Inflammatory macrophage (primary cell): ENCODE measurements at regions not wholly inside any gene's neighbourhood (a gene's known extent, or its start where the extent isn't known, plus 50 kb on each side); places are given as distances from the start of the nearest gene placed in this dataset.
"Not testable (repeated sequence)": the region's sequence is repeated elsewhere in the genome, so short reads cannot be mapped to it uniquely, and the experiment has no call there.

Experiments
- DNase-seq, 2 donors: peaks; one replicate each; pipeline ENCODE4 v3.0.0-alpha.2; 2020 to 2022

DNA sequence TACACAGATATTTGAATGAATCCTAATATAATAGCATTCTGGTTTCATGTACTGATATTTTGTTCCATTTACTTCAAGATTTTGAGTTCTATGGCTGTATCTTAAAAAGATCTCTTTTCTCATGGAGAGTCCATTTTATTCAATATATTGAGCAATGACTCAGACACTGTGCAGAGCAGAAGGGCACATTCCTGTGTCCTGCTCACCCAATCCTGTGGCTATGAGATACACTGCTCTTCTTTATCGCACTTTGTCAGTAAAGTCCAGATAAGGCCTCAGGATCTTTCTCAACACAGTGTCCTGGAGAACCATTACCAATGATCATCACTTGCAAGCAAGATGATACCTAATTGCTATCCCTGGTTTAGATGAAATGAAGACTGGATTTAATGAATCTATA is 155.0 kb downstream of the CYSLTR2 start:
- DNase-seq, result no peak

- DNase-seq, result no peak
These were observed 156.3 kb downstream of the CYSLTR2 start for GRCh38 chr13:48810013-48810412.

GRCh38 chr13:48813518-48813917 is 159.8 kb downstream of the CYSLTR2 start:
- DNase-seq, result no peak

DNA sequence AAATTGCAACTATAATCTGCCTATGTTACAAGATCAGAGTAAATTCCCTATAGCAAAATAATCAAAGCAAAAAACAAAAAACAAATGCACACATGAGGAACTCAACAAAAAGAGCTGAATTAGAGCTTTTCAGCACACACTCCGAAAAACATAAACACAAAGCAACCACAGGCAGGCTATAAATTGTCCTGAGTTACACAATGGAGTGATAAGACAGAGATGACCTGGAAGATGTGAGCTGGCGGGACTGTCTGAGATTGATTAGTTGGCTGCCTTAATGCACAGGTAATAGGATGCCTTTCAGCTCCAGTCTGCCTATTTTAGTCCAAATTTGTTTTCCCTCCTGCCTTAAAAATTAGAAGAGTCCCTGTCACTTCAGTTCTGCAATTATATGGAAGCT is 159.0 kb upstream of the FNDC3A start:
- no peak for DNase-seq

DNA sequence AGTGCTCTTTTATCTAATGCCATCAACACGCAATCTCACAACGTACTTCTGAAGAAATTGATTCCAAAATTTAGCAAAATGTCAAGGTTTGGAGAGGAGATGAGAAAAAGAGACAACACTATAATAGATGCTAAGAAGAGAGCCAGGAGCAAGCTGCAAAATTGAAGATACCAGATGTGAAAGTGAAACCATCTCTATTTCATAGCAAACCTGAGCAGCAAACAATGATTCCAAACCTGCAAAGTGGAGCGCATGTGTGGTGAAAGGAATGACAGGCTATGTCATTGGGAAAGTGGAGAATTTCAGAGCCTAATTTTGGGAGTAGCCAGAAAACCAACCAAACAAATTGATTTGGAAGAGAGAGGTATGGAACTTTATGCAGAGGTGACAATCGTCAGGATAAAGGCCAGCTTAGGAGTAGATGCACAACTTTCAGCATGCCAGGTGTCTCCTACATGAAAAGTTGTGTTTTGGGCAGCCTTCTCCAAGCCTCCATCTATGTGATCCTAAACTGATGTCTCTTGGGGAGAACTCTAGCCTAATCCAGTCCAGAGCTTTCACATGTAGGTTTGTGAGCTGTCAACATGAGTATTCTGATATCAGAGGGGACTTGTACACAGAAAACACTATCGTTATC is 158.4 kb upstream of the FNDC3A start:
- no peak for DNase-seq

GRCh38 chr13:48818495-48819356 is 157.0 kb upstream of the FNDC3A start:
- DNase-seq, result no peak

- no peak for DNase-seq
These were observed 156.3 kb upstream of the FNDC3A start for GRCh38 chr13:48819376-48819775.

GRCh38 chr13:48819899-48820298 is 155.8 kb upstream of the FNDC3A start:
- no peak for DNase-seq

DNA sequence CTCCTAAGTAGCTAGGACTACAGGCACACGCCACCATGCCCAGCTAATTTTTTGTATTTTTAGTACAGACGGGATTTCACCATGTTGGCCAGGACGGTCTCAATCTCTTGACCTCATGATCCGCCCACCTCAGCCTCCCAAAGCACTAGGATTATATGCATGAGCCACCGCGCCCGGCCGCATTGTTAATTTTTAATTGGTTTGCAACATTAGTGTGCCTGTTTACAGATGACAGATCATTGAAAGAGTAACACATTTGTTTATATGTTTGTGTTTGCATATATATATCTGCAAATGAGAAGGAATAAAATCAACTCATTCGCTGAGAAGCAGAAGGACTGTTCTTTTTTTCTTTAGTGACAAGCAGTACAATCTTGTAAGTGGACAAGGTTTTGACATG is 152.2 kb upstream of the FNDC3A start:
- not testable (repeated sequence) for DNase-seq

- no peak for DNase-seq
These were observed 149.7 kb upstream of the FNDC3A start for GRCh38 chr13:48826039-48826438.

GRCh38 chr13:48826922-48827454 is 148.7 kb upstream of the FNDC3A start:
- not testable (repeated sequence) for DNase-seq

DNA sequence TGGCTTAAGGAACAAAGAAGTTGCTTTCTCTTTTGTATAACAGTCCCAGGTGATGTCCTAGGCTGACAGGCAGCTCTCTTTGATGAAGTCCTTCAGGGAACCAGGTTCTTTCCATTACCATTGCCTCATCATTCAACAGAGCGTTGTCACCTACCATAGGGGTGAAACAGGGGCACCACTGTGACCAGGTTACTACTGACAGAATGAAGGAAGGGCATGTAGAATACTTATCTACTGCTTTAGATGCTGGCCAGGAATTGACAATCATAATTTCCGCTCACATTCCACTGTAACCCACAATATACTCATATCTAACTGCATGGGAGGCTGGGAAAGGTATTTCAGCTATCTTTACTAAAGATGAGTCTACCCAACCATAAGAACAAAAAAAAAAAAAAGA is 148.0 kb upstream of the FNDC3A start:
- no peak for DNase-seq

GRCh38 chr13:48828962-48829411 is 146.7 kb upstream of the FNDC3A start:
- no peak for DNase-seq

- peak in 1 of 2 donors; percentile 48 for DNase-seq
These were observed 146.2 kb upstream of the FNDC3A start for GRCh38 chr13:48829536-48829935.

DNA sequence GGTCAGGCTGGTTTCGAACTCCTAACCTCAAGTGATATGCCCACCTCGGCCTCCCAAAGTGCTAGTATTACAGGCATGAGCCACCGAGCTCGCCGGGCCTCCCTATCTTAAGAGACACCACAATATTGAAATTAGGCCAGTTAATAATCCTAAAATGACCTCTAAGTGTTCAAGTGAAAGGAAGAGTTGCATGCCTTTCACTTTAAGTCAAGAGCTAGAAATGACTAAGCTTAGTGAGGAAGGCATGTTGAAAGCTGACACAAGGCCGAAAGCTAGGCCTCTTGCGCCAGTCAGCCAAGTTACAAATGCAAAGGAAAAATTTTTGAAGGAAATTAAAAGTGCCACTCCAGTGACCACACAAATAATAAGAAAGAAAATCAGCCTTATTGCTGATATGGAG is 144.5 kb upstream of the FNDC3A start:
- DNase-seq, result peak; percentile 65 to 71

DNA sequence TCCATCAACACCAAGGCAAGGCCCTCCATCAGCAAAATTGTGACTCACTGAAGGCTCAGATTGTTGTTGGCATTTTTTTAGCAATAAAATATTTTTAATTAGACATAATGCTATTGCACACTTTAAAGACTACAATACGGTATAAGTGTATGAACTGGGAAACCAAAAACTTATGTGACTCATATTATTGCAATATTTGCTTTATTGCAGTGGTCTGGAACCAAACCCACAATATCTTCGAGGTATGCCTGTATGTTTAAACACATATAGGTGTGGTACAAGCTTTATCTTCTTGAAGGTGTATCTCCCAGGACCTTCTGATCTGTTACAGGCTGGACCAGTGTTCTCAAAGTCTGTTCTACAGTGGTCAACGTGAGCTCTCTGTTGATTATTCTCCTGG is 142.3 kb upstream of the FNDC3A start:
- DNase-seq, result no peak

- not testable (repeated sequence) for DNase-seq
These were observed 140.4 kb upstream of the FNDC3A start for GRCh38 chr13:48835326-48835725.

DNA sequence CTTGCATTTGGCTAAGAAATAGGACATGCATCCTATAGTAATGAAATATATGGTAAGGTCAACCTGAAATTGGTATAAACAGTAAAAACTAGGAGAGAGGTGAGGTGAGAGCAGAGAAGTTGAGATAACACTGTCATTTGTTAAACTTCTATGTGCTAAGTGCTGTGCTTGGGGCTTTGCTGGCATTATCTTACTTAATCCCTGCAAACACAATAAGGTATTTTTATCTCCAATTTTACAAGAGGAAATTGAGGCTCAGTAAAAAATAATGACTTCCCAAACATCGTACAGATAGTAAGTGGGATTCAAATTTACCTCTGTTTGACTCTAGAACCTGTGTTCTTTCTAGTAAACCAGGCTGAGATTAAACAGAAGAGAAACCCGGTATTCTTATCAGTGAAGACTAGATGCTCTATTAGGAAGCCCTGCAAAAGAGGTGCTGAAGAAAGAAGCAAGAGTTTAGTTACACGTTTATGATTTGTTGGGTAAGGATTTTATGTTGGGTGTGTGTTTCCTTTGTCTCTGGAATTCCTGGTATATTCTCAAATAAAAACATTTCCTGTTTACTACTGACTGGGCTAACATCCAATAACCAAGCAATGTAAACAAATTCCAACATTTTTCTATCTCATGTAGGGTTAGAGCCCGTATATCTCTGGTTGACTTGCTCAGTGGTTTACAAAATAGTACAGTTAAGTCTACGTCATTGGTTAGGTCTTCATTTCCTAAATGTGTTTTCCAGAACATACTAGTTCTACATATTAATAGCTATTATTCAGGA is 137.3 kb upstream of the FNDC3A start:
- DNase-seq, result no peak

GRCh38 chr13:48839171-48839570 is 136.5 kb upstream of the FNDC3A start:
- no peak for DNase-seq

DNA sequence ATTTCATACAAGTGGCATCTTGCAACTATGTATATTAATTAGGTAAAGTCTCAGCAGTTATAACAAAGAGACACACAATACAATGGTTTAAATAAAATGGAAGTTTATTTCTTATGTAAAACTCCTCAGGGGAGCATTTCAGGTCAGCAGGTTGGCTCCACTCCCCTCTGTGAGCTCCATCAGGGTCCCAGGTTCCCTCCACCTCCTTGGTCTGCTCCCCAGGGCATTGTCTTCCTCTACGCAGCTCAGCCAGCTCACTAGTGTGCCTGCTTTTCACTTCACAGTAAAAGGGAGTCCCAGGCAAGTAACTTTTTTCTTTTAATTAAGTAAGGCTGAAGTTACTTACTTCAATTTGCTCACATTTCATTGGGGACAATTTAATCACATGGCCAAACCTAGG is 135.3 kb upstream of the FNDC3A start:
- no peak for DNase-seq

GRCh38 chr13:48842316-48842715 is 133.4 kb upstream of the FNDC3A start:
- no peak for DNase-seq

DNA sequence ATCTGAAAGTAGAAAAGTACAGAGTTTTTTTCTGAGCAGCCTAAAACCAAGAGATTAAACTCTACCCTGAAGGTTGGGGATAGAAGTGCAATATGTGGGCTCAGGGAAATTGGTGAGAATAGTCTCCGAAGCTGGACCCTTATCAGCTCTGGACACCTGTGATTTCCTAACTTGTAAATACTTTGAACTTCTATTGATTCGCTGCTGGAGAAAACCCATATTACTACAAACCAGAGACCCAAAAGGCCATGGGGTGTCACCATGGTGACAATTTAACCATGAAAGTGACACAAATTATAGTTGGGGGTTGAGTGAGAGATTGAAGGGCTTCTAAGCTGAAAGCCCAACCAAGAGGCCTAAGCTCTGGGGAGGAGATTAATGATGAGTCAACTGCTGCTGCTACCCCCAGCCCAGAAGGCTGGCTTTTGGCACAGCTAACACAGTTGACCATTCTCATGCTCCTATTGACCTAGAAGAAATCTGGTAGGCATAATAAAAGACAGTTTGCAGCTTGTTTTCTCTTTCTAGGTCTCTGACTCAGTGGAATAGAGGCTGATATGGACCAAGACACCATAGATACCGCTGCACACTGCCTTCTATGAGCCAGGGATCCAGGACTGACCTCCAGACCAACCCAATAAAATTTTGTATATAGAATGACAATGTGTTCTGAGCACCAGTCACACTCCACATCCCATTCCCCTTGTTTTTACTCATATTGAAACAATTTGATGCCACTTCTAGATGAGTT is 131.9 kb upstream of the FNDC3A start:
- no peak for DNase-seq
